Ishikawa (cell line): ENCODE measurements at regions not wholly inside any gene's neighbourhood (a gene's known extent, or its start where the extent isn't known, plus 50 kb on each side); places are given as distances from the start of the nearest gene placed in this dataset.

Source experiments
- CREB1 ChIP-seq: IDR thresholded peaks from 2 replicates; pipeline ENCODE4 v1.6.1; 2012; ENCODE audit warnings: low read depth
- EGR1 ChIP-seq: IDR thresholded peaks from 2 replicates; pipeline ENCODE4 v1.6.1; 2012
- EP300 ChIP-seq: IDR thresholded peaks from 2 replicates; pipeline ENCODE4 v1.6.1; 2012; ENCODE audit warnings: borderline replicate concordance
- FOXM1 ChIP-seq: IDR thresholded peaks from 2 replicates; pipeline ENCODE4 v1.6.1; 2012; ENCODE audit warnings: low read depth, borderline replicate concordance
- MAX ChIP-seq: IDR thresholded peaks from 2 replicates; pipeline ENCODE4 v1.6.1; 2012
- RAD21 ChIP-seq: IDR thresholded peaks from 2 replicates; pipeline ENCODE4 v1.6.1; 2012; ENCODE audit warnings: low read depth
- REST ChIP-seq: IDR thresholded peaks from 2 replicates; pipeline ENCODE4 v1.6.1; 2012; ENCODE audit warnings: low read depth, mild to moderate bottlenecking
- TAF1 ChIP-seq: IDR thresholded peaks from 2 replicates; pipeline ENCODE4 v1.6.1; 2012; ENCODE audit warnings: low read depth, mild to moderate bottlenecking
- TCF12 ChIP-seq: IDR thresholded peaks from 2 replicates; pipeline ENCODE4 v1.6.1; 2012; ENCODE audit warnings: low read depth
- TEAD4 ChIP-seq: IDR thresholded peaks from 2 replicates; pipeline ENCODE4 v1.6.1; 2012
- YY1 ChIP-seq: IDR thresholded peaks from 2 replicates; pipeline ENCODE4 v1.6.1; 2012; ENCODE audit warnings: low read depth
- ZBTB7A ChIP-seq: IDR thresholded peaks from 2 replicates; pipeline ENCODE4 v1.6.1; 2012; ENCODE audit warnings: low read depth

DNA sequence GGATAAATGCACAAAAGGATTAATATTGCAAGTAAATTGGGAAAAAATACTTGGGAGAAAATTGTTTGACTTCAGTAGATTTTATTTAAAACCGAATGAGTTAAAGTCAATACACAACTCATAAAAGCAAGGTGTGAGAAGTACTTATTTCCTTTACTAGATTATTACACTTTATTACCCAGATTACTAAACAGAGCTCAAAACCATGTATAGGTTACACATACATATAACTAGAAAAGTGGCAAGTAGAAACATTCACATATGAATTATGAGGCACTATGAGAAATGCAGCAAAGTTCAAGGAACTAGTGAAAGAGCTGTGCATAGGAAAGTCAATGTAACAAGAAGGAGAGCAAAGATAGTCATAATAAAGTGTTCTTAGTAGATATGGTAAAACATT, 113.0 kb downstream of the CXXC4 start:
- TF ChIP-seq EP300, result no peak
- no peak for TF ChIP-seq REST
- no peak for TF ChIP-seq TCF12
- no peak for TF ChIP-seq TAF1
- no peak for TF ChIP-seq TEAD4
- TF ChIP-seq CREB1, result no peak
- TF ChIP-seq MAX, result no peak
- TF ChIP-seq RAD21, result no peak
- TF ChIP-seq EGR1, result no peak
- TF ChIP-seq FOXM1, result no peak
- TF ChIP-seq ZBTB7A, result no peak
- no peak for TF ChIP-seq YY1
